Osteocyte (in vitro differentiated cells): ENCODE measurements at regions not wholly inside any gene's neighbourhood (a gene's known extent, or its start where the extent isn't known, plus 50 kb on each side); places are given as distances from the start of the nearest gene placed in this dataset.
"Not testable (repeated sequence)": the region's sequence is repeated elsewhere in the genome, so short reads cannot be mapped to it uniquely, and the experiment has no call there.

Experiments
- DNase-seq: peaks from one replicate; pipeline ENCODE4 v3.0.0; 2021; ENCODE audit warnings: mixed read lengths; ENCODE audit not compliant: unreplicated experiment; ENCODE audit errors: extremely low spot score
- H3K27ac Mint-ChIP-seq: one replicate; pipeline ENCODE4 v1.8.0; 2021; ENCODE audit warnings: mild to moderate bottlenecking, mixed read lengths; ENCODE audit not compliant: unreplicated experiment
- H3K27me3 Mint-ChIP-seq: one replicate; pipeline ENCODE4 v1.8.0; 2021; ENCODE audit warnings: mixed read lengths; ENCODE audit not compliant: unreplicated experiment
- H3K36me3 Mint-ChIP-seq: one replicate; pipeline ENCODE4 v1.8.0; 2021; ENCODE audit warnings: mixed read lengths; ENCODE audit not compliant: unreplicated experiment
- H3K4me1 Mint-ChIP-seq: one replicate; pipeline ENCODE4 v1.8.0; 2021; ENCODE audit warnings: mixed read lengths; ENCODE audit not compliant: unreplicated experiment
- H3K4me3 Mint-ChIP-seq: one replicate; pipeline ENCODE4 v1.8.0; 2021; ENCODE audit warnings: mild to moderate bottlenecking, moderate library complexity, mixed read lengths; ENCODE audit not compliant: unreplicated experiment
- H3K9me3 Mint-ChIP-seq: one replicate; pipeline ENCODE4 v1.8.0; 2021; ENCODE audit warnings: mixed read lengths; ENCODE audit not compliant: unreplicated experiment

DNA sequence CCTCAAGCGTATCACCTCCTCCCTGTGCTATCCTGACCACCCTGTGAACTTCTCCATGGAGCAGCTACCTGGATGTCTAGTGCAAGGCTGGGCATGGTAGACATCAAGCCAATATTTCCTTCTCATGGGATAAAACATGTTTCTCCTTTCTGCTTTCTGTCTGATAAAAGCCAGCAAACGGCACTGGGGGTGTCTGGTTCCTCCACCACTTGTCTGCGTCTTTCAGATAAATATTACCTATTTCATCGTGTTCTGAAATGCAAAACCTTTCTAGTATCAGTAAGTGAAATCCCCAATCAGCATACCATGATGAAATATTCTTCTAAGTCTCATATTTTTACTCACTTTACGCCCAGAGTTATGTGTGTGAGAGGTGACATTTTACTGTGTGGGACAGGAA, 340.2 kb downstream of the BCL2L11 start:
- not testable (repeated sequence) for H3K27me3 Mint-ChIP-seq, H3K9me3 Mint-ChIP-seq, H3K4me3 Mint-ChIP-seq, H3K36me3 Mint-ChIP-seq, DNase-seq
- Mint-ChIP-seq H3K4me1 (peaks cover 27% of the 10 kb centered on the region), H3K27ac (peak overlapping the region; percentile 57)

DNA sequence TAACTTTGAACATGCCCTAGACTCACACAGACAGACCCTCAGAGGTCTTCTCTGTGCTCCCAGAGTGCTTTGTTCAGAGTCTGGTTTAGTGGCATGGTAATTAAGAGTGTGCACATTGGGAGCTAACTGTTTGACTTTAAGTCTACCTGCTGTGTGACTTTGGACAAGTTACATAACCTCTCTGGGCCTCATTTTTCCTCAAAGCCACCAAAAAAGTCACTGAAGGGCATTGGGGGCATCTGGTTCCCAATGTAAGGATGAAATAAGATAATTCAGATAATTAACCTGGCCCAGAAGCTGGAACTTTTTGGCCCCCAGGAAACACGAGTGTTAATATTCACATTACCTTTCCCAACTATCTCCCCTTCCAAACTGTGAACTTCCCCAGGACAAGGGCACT, 341.1 kb downstream of the BCL2L11 start:
- H3K4me1 Mint-ChIP-seq = peaks cover 31% of the 10 kb centered on the region
- H3K27me3 Mint-ChIP-seq = not testable (repeated sequence)

DNA sequence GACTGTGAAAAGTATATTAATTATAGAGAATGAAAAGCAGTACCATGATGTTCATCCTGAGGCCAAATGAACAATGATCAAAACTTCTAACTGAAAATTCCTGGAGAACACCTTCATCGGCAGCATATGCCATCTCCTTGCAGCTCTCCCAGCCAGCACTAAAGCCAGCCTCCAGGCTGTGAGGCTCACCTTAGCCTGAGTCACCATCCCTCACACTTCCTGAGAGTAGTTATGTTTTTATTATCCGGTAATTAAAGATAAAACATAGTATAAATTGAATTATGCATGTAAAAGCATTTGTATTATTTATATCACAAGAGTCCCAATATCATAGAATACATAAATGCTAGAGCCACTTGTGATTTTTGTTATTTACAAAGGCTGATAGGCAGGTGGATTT, 341.9 kb downstream of the BCL2L11 start:
- Mint-ChIP-seq H3K4me1 (peaks cover 35% of the 10 kb centered on the region), H3K27ac (peak overlapping the region; percentile 56)
- H3K36me3 Mint-ChIP-seq, H3K9me3 Mint-ChIP-seq, H3K4me3 Mint-ChIP-seq, DNase-seq, H3K27me3 Mint-ChIP-seq: not testable (repeated sequence)

More for the DNA sequence above, 341.1 kb downstream of the BCL2L11 start:
- DNase-seq, H3K36me3 Mint-ChIP-seq, H3K4me3 Mint-ChIP-seq, H3K9me3 Mint-ChIP-seq: not testable (repeated sequence)
- H3K27ac Mint-ChIP-seq = peak overlapping the region; percentile 27

DNA sequence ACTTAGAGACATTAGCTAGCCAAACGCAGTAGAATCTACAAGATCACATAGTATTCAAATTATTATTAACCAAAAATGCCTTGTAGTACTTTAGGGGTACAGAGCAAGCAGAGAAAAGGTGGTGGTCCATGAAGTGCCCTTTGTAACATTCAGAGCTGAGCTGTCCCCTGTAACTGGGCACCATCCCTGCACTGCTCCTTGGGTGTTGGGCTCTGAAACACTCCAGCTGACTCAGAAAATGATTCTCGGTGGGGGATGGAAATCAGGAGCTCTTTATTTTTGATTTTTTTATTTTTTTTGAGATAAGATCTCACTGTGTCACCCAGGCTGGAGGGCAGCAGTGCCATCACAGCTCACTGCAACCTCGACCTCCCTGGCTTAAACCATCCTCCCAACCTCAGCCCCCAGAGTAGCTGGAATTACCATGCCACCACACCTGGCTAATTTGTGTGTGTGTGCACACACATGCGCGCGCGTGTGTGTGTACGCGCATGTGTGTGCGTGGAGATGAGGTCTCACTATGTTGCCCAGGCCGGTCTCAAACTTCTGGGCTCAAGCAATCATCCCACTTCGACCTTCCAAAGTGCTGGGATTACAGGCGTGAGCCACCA, 342.6 kb downstream of the BCL2L11 start:
- H3K27ac Mint-ChIP-seq = peak overlapping the region; percentile 41
- H3K4me1 Mint-ChIP-seq = peaks cover 34% of the 10 kb centered on the region

DNA sequence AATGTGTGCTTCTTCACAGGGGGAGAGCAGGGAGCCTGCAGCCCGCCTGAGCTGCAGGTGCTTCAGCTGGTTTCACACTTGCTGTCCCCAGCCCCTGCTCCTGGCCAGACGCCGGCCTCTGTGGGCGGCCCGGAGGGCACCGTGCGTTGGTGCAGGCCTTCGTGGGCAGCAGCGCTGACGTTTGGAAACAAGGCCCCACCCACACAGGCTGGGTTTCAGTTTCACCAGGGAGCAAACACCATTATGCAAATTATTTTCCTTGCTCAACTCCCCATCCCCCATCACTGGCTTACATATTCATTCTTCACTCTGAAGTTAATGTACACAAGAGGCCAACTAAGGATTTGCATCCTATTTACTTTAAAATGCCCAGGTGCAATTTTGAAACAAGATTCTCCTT, 343.2 kb downstream of the BCL2L11 start:
- H3K27me3 Mint-ChIP-seq, DNase-seq, H3K4me3 Mint-ChIP-seq, H3K9me3 Mint-ChIP-seq, H3K36me3 Mint-ChIP-seq, H3K27ac Mint-ChIP-seq: not testable (repeated sequence)
- H3K4me1 Mint-ChIP-seq = peaks cover 30% of the 10 kb centered on the region

More for the DNA sequence above, 342.6 kb downstream of the BCL2L11 start:
- not testable (repeated sequence) for H3K27me3 Mint-ChIP-seq, H3K4me3 Mint-ChIP-seq, H3K36me3 Mint-ChIP-seq, DNase-seq, H3K9me3 Mint-ChIP-seq

DNA sequence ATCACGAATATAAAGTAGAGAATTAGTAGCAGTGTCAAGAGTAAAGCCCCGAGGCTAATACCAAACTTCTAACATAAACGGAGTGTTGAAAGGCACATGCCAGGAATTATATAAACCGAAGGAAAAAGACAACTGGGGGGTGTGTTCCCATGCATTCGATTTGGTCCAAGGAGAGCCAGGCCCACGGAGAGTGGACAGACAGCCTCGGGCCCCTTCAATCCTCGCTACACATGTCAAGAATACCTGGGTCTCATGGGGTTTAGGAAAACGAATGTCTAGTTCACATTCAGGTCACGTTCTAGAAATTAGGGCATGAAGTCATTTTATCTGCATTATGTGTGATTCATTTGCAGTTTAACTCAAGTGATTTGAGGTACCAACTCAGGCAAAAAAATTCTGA, 343.7 kb downstream of the BCL2L11 start:
- not testable (repeated sequence) for H3K27me3 Mint-ChIP-seq, H3K9me3 Mint-ChIP-seq
- H3K27ac Mint-ChIP-seq = peak overlapping the region; percentile 78

DNA sequence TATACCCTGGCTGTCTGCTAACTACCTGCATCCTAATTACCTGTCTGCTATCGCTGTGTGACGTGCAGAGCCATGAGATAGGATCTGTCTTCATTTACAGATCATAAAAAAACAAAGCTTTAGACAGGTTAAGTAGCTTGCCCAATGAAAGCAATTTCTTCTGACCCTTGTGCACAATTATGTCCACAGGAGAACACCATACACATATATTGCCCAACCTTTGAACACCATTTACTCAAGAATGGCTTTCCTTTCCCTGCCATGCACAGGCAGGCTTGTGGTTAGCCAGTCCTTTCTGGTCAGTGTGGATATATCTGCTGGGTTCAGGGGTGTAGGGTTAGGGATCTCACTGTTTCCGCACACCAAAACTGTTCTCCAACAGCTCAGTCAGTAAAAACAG, 344.8 kb downstream of the BCL2L11 start:
- not testable (repeated sequence) for H3K27me3 Mint-ChIP-seq, H3K4me3 Mint-ChIP-seq, H3K36me3 Mint-ChIP-seq, DNase-seq, H3K9me3 Mint-ChIP-seq, H3K27ac Mint-ChIP-seq
- peaks cover 33% of the 10 kb centered on the region for H3K4me1 Mint-ChIP-seq

More for the DNA sequence above, 343.7 kb downstream of the BCL2L11 start:
- Mint-ChIP-seq H3K4me3 (peak overlapping the region; percentile 45), H3K4me1 (peaks cover 30% of the 10 kb centered on the region)
- not testable (repeated sequence) for DNase-seq, H3K36me3 Mint-ChIP-seq

DNA sequence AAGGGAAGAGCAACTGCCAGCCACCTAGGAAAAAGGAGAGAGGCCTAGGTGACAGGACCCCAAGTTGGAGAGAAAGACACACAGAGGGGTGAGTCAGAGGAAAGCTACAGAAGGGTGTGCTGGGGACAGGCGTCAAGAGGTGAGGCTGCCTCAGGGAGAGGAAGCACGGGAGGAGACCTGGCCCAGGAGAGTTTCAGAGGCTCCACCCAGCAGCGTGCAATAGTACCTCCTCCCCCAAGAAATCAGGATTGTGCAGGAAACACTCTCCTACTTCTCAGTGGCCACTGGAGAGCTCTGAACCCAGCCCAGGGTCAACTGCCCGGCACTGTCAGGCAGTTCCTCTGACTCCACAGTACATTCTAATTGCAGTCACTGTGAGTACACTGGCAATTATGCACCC, 346.0 kb downstream of the BCL2L11 start:
- H3K4me3 Mint-ChIP-seq, DNase-seq, H3K9me3 Mint-ChIP-seq, H3K27me3 Mint-ChIP-seq, H3K36me3 Mint-ChIP-seq, H3K27ac Mint-ChIP-seq: not testable (repeated sequence)
- peaks cover 29% of the 10 kb centered on the region for H3K4me1 Mint-ChIP-seq

DNA sequence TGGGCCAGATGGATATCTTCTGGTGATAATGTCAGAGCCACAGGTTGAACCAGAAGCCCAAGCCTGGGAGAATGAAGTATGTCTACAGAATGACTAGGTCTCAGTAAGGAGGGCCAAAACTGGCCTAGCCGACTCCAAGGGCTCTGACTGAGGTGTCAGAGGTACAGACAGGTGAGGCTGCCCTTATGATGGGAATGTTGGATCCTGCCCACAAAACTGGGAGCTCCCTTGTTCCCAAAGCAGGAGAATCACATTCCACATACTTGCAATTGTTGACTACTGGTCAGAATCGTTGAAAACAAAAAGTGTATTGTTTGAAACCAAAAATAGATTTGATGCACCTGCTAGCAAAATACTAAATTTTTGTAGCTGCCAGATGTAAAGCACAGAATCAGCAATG, 350.2 kb downstream of the BCL2L11 start:
- not testable (repeated sequence) for H3K4me3 Mint-ChIP-seq, H3K9me3 Mint-ChIP-seq, H3K27ac Mint-ChIP-seq, H3K27me3 Mint-ChIP-seq, DNase-seq, H3K36me3 Mint-ChIP-seq
- H3K4me1 Mint-ChIP-seq = peaks cover 15% of the 10 kb centered on the region

DNA sequence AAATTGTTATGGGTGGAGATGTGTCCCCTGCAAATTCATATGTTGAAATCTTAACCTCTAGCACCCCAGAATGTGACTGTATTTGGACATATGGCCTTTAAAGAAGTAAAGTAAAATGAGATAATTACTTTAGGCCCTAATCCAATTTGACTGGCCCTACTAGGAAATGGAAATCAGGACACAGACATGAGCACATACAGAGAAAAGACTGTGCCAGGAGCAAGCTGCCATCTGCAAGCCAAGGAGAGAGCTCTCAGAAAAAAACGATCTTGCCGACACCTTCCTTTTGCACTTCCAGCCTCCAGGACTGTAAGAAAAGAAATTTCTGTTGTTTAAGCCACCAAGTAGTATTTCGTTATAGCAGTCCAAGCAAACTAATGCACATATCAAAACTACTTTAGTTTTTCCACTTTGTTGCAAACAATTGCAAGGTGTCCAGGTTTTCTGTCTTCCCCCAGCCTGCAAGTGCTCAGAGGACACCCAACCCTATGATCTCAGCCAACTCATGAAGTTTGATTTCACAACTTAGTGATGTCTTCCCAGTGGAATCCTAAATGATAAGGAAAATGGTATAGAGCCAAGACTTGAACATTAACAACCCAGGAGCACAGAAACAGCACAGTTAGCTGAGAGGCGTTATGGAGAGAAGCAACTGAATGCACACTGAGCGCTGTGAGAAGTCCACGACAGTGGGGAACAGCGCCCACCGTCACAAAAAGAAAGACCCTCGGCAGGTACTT, 351.2 kb downstream of the BCL2L11 start:
- H3K27me3 Mint-ChIP-seq, H3K9me3 Mint-ChIP-seq, H3K36me3 Mint-ChIP-seq, DNase-seq, H3K4me3 Mint-ChIP-seq, H3K27ac Mint-ChIP-seq: not testable (repeated sequence)
- peaks cover 12% of the 10 kb centered on the region for H3K4me1 Mint-ChIP-seq

DNA sequence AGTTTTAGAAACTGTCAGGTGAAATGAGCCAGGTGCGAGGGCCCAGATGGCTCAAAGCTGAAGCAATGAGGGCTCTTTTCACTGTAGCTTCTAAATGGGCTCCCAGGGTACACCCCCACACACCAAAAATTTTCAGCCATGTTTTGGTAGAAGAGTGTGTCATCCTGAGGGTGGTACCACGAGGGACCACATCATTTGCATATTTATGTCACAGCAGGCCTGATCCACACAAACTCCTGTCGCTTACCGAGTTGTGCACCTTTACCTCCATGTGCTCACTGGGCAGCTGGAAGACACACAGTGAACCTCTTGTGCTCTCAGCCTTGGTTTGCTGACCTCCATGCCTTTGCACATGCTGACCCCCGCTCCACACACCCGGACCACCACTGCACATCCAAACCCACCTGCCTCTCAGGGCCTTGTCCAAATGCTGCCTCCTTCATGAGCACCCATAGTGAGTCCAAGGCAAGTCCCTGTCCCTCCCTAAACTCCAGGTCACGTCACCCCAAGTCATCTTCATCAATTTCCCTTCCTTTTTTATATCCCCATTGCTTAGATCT, 352.2 kb downstream of the BCL2L11 start:
- not testable (repeated sequence) for H3K4me3 Mint-ChIP-seq, H3K27me3 Mint-ChIP-seq, H3K4me1 Mint-ChIP-seq, H3K36me3 Mint-ChIP-seq, DNase-seq, H3K9me3 Mint-ChIP-seq
- peak overlapping the region; percentile 45 for H3K27ac Mint-ChIP-seq

DNA sequence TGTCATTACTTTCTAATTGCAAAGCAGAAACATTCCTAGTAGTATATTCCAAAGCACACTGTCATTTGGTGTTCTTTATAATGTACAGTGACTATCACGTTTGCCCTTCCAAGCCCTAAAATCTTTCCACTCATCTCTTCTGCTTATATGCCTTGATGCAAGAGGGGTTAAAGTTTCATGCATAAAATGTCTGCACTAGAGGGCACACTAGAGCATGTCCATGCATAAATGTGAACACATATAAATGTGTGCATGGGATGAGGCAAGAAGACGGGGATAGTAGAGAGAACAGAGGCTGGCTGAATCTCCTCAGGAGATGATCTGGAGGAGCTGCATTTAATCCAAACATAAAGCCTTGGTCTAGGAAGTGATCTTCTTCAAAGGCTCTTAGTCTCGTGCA, 352.8 kb downstream of the BCL2L11 start:
- peak overlapping the region; percentile 4 for H3K27ac Mint-ChIP-seq
- not testable (repeated sequence) for H3K4me1 Mint-ChIP-seq, H3K36me3 Mint-ChIP-seq

More for the DNA sequence above, 352.8 kb downstream of the BCL2L11 start:
- H3K9me3 Mint-ChIP-seq, DNase-seq, H3K27me3 Mint-ChIP-seq, H3K4me3 Mint-ChIP-seq: not testable (repeated sequence)
